GM12878 (cell line): ENCODE measurements at regions not wholly inside any gene's neighbourhood (a gene's known extent, or its start where the extent isn't known, plus 50 kb on each side); places are given as distances from the start of the nearest gene placed in this dataset.

Experiments
- ATAC-seq: fragments of 200-7000 bp; cut with Tn5 transposase; 3 replicates; pipeline ENCODE4 v1.9.1; 2020; ENCODE audit warnings: mild to moderate bottlenecking, moderate library complexity
- BruUV-seq: library from RNA; stranded (reverse); fragments of 400-500 nt; replicated peaks from 2 replicates; lab custom pipeline; 2021; lab: Mats Ljungman, UMichigan
- CTCF ChIA-PET: fragments of 300-600 bp; sonication (Branson Sonifier 250); formaldehyde crosslinking; extraction: SDS; loops from one replicate; lab custom pipeline; 2021; ENCODE audit warnings: inconsistent platforms; lab: Yijun Ruan, JAX
- POLR2A ChIA-PET: fragments of 350-600 bp; formaldehyde crosslinking; extraction: SDS; loops from one replicate; lab custom pipeline; 2021; ENCODE audit warnings: inconsistent platforms; lab: Charles Lee
- RAD21 ChIA-PET: fragments of 300-600 bp; sonication (Branson Sonifier 250); formaldehyde crosslinking; loops from one replicate; lab custom pipeline; 2023; ENCODE audit warnings: antibody characterized with exemption; ENCODE audit not compliant: unreplicated experiment; lab: Charles Lee
- SMC1A ChIA-PET: fragments of 300-600 bp; sonication (Branson Sonifier 250); formaldehyde crosslinking; loops from one replicate; lab custom pipeline; 2023; ENCODE audit not compliant: unreplicated experiment, uncharacterized antibody; lab: Charles Lee
- DNase-seq: peaks from one replicate; pipeline ENCODE4 v3.0.0-alpha.2; 2011; ENCODE audit warnings: low read depth, low spot score
- FAIRE-seq: peaks from 3 replicates; lab custom pipeline; 2011; peaks lifted over from hg19 to GRCh38; lab: Jason Lieb, UNC
- H2AFZ ChIP-seq: 2 replicates; pipeline ENCODE4 v1.6.0; 2011; ENCODE audit warnings: low read depth, low read length, control low read depth; ENCODE audit not compliant: control insufficient read depth
- H3K27ac ChIP-seq: 2 replicates; pipeline ENCODE4 v1.5.1; 2011; ENCODE audit warnings: control low read depth; ENCODE audit not compliant: control insufficient read depth, insufficient read depth
- H3K27me3 ChIP-seq, 2 experiments: replicated peaks in 1 of 2; 2 replicates each; pipeline versions ENCODE4 v1.6.0 to v1.6.1; 2011; ENCODE audit warnings: low read length in 1 of 2; ENCODE audit not compliant: control insufficient read depth in 2 of 2, insufficient read depth in 2 of 2
- H3K36me3 ChIP-seq, 2 experiments: 2 replicates each; pipeline ENCODE4 v1.5.1; 2011; ENCODE audit warnings: low read length in 1 of 2; ENCODE audit not compliant: control insufficient read depth in 2 of 2, insufficient read depth in 2 of 2
- H3K4me1 ChIP-seq: 2 replicates; pipeline ENCODE4 v1.6.1; 2011; ENCODE audit warnings: mild to moderate bottlenecking, low read length, moderate library complexity, mixed read lengths; ENCODE audit not compliant: control insufficient read depth, insufficient read depth
- H3K4me2 ChIP-seq: 2 replicates; pipeline ENCODE4 v1.6.0; 2011; ENCODE audit warnings: control low read depth; ENCODE audit not compliant: control insufficient read depth, insufficient read depth
- H3K4me3 ChIP-seq: fragments of 200-600 bp; sonication (generic); 2 replicates; pipeline ENCODE4 v1.5.1; 2016
- H3K79me2 ChIP-seq: 2 replicates; pipeline ENCODE4 v1.6.0; 2011; ENCODE audit warnings: low read length; ENCODE audit not compliant: control insufficient read depth, insufficient read depth
- H3K9ac ChIP-seq: 2 replicates; pipeline ENCODE4 v1.8.0; 2011; ENCODE audit warnings: low read length, control low read depth, mixed read lengths; ENCODE audit not compliant: control insufficient read depth, insufficient read depth
- H3K9me3 ChIP-seq: replicated peaks from 3 replicates; pipeline ENCODE4 v1.5.1; 2011; ENCODE audit warnings: mild to moderate bottlenecking, low read length; ENCODE audit not compliant: control insufficient read depth, insufficient read depth
- H4K20me1 ChIP-seq: 2 replicates; pipeline ENCODE4 v1.6.0; 2011; ENCODE audit not compliant: control insufficient read depth, insufficient read depth
- ATF7 ChIP-seq: fragments of 450-650 bp; IDR thresholded peaks from 2 replicates; pipeline ENCODE4 v1.6.1; 2016; ENCODE audit warnings: low read depth, mild to moderate bottlenecking
- BCL11A ChIP-seq: IDR thresholded peaks from 2 replicates; pipeline ENCODE4 v1.6.1; 2011; ENCODE audit warnings: low read depth, low read length
- CHD1 ChIP-seq: IDR thresholded peaks from 2 replicates; pipeline ENCODE4 v1.6.1; 2012; ENCODE audit warnings: low read depth, low read length, improper control_type of control experiment
- CREM ChIP-seq: IDR thresholded peaks from 2 replicates; pipeline ENCODE4 v1.6.1; 2014; ENCODE audit warnings: antibody characterized with exemption, low read depth
- E2F8 ChIP-seq: fragments of 450-650 bp; IDR thresholded peaks from 2 replicates; pipeline ENCODE4 v1.6.1; 2018; ENCODE audit warnings: mild to moderate bottlenecking, low read depth, moderate library complexity; ENCODE audit not compliant: partially characterized antibody
- HSF1 ChIP-seq: fragments of 150-350 bp; IDR thresholded peaks from 2 replicates; pipeline ENCODE4 v1.6.1; 2014; ENCODE audit warnings: mild to moderate bottlenecking, low read depth, low read length
- IKZF1 ChIP-seq: fragments of 450-650 bp; conservative IDR thresholded peaks from 2 replicates; pipeline ENCODE4 v1.6.1; 2017; ENCODE audit warnings: antibody characterized with exemption, mild to moderate bottlenecking
- MXI1 ChIP-seq: fragments of 150-350 bp; IDR thresholded peaks from 2 replicates; pipeline ENCODE4 v1.6.1; 2011; ENCODE audit warnings: low read depth, mild to moderate bottlenecking, inconsistent platforms, low read length, improper control_type of control experiment
- PML ChIP-seq: IDR thresholded peaks from 2 replicates; pipeline ENCODE4 v1.6.1; 2012; ENCODE audit warnings: low read length, inconsistent platforms
- RBBP5 ChIP-seq: fragments of 200-600 bp; sonication (generic); conservative IDR thresholded peaks from 2 replicates; pipeline ENCODE4 v1.6.1; 2016
- SP1 ChIP-seq: IDR thresholded peaks from one replicate; pipeline ENCODE4 v1.6.1; 2011; ENCODE audit warnings: low read depth, low read length
- SUZ12 ChIP-seq: fragments of 200-600 bp; sonication (generic); IDR thresholded peaks from one replicate; pipeline ENCODE4 v1.6.1; 2018; ENCODE audit warnings: antibody characterized with exemption, mild to moderate bottlenecking; ENCODE audit not compliant: unreplicated experiment
- ZBED1 ChIP-seq: IDR thresholded peaks from 2 replicates; pipeline ENCODE4 v1.6.1; 2016; ENCODE audit warnings: borderline replicate concordance
- ZNF687 ChIP-seq: fragments of 450-650 bp; IDR thresholded peaks from 2 replicates; pipeline ENCODE4 v1.6.1; 2017; ENCODE audit warnings: mild to moderate bottlenecking, moderate library complexity
- WGBS: methylation state at CpG from one replicate; pipeline ENCODE4 v1.1.6; 2016; ENCODE audit warnings: low lambda C conversion rate; ENCODE audit not compliant: insufficient replicate concordance, insufficient coverage; ENCODE audit errors: missing lambda C conversion rate; 5-methylcytosine and 5-hydroxymethylcytosine counted together
- in situ Hi-C: fragments of 300-500 bp; cut with MboI; formaldehyde crosslinking; loops from 9 replicates; pipeline ENCODE4 v1.14.3; 2018; ENCODE audit warnings: mixed read lengths
- intact Hi-C: fragments of 100-400 bp; cut with micrococcal nuclease; formaldehyde crosslinking; loops from one replicate; pipeline ENCODE4 v1.14.2; 2022; ENCODE audit not compliant: unreplicated experiment

GRCh38 chr5:5055712-5056111 lies 84.4 kb upstream of the ADAMTS16 start:
- WGBS = 41% methylated on average over 1 of the region's 1 CpG
- ChIA-PET SMC1A (interaction anchor here (0.7 to 2.6 kb wide), 4 partner anchors 8 to 36 kb away, joined by 3 to 9 read pairs (median 3); no protein-coding TSS in a partner anchor), CTCF (no interaction called here), RAD21 (no interaction called here), POLR2A (no interaction called here)
- H3K4me3 ChIP-seq = no peak overlapping the region
- H3K4me2 ChIP-seq = no peak overlapping the region
- no peaks in the 10 kb centered on the region for H4K20me1 ChIP-seq
- FAIRE-seq (no peak), DNase-seq (no peak), ATAC-seq (no peak)
- H3K27me3 ChIP-seq = no peaks in the 10 kb centered on the region
- BruUV-seq = no TSS peak
- intact Hi-C loops = no loop called here
- no peaks in the 10 kb centered on the region for H3K79me2 ChIP-seq
- H3K4me1 ChIP-seq = no peaks in the 10 kb centered on the region
- H3K27ac ChIP-seq = no peak overlapping the region
- in situ Hi-C loops = no loop called here
- TF ChIP-seq RBBP5 (no peak), ZBED1 (no peak), PML (no peak), E2F8 (no peak), HSF1 (no peak), ATF7 (no peak), MXI1 (no peak), CREM (no peak), CHD1 (no peak), BCL11A (no peak), ZNF687 (no peak), IKZF1 (no peak), SUZ12 (no peak), SP1 (no peak)
- H3K9me3 ChIP-seq = no peaks in the 10 kb centered on the region
- no peaks in the 10 kb centered on the region for H3K36me3 ChIP-seq
- no peak overlapping the region for H2AFZ ChIP-seq
- no peak overlapping the region for H3K9ac ChIP-seq
